Nephron progenitor cell (in vitro differentiated cells): ENCODE measurements at regions not wholly inside any gene's neighbourhood (a gene's known extent, or its start where the extent isn't known, plus 50 kb on each side); places are given as distances from the start of the nearest gene placed in this dataset.

Source experiments
- DNase-seq: peaks from one replicate; pipeline ENCODE4 v3.0.0; 2021
- H3K27ac Mint-ChIP-seq: 2 replicates; pipeline ENCODE4 v1.8.0; 2021; ENCODE audit warnings: mild to moderate bottlenecking, moderate library complexity, mixed read lengths
- H3K27me3 Mint-ChIP-seq: 2 replicates; pipeline ENCODE4 v1.8.0; 2021; ENCODE audit warnings: mild to moderate bottlenecking, low read depth, mixed read lengths; ENCODE audit not compliant: poor library complexity
- H3K36me3 Mint-ChIP-seq: 2 replicates; pipeline ENCODE4 v1.8.0; 2021; ENCODE audit warnings: low read depth, mixed read lengths
- H3K4me1 Mint-ChIP-seq: 2 replicates; pipeline ENCODE4 v1.8.0; 2021; ENCODE audit warnings: mixed read lengths
- H3K4me3 Mint-ChIP-seq: 2 replicates; pipeline ENCODE4 v1.8.0; 2021; ENCODE audit warnings: mild to moderate bottlenecking, moderate library complexity, mixed read lengths
- H3K9me3 Mint-ChIP-seq: 2 replicates; pipeline ENCODE4 v1.8.0; 2021; ENCODE audit warnings: mild to moderate bottlenecking, moderate library complexity, mixed read lengths
- CTCF ChIP-seq: fragments of 200-600 bp; sonication (generic); IDR thresholded peaks from 2 replicates; pipeline ENCODE4 v1.5.0; 2021; ENCODE audit warnings: antibody characterized with exemption

DNA sequence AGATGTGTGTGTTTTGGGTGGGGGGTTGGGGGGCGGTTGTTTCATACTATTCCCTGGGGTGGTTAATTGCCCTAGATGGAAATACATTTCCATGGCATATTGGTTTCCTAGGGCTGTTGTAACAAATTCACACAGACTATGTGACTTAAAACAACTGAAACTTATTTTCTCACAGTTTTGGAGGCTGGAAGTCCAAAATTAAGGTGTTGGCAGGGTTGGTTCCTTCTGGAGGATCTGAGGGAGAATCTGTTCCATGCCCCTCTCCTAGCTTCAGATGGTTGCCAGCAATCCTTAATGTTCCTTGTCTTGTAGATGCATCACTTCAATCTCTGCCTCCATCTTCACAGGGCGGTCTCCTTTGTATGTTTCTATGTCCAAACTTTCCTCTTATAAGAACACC lies 353.7 kb upstream of the ACTBL2 start:
- no peak overlapping the region for H3K27ac Mint-ChIP-seq

GRCh38 chr5:57834829-57835608 lies 352.4 kb upstream of the ACTBL2 start:
- Mint-ChIP-seq H3K4me3 (no peak overlapping the region), H3K9me3 (peaks cover 21% of the 10 kb centered on the region)
- DNase-seq, result peak; percentile 15

More for the DNA sequence above, 353.7 kb upstream of the ACTBL2 start:
- peaks cover 21% of the 10 kb centered on the region for H3K9me3 Mint-ChIP-seq
- H3K27me3 Mint-ChIP-seq, result peaks cover 3% of the 10 kb centered on the region
- peaks cover 29% of the 10 kb centered on the region for H3K4me1 Mint-ChIP-seq
- H3K36me3 Mint-ChIP-seq, result peaks cover 10% of the 10 kb centered on the region
- DNase-seq, result no peak
- no peak overlapping the region for H3K4me3 Mint-ChIP-seq
- no peak for TF ChIP-seq CTCF

DNA sequence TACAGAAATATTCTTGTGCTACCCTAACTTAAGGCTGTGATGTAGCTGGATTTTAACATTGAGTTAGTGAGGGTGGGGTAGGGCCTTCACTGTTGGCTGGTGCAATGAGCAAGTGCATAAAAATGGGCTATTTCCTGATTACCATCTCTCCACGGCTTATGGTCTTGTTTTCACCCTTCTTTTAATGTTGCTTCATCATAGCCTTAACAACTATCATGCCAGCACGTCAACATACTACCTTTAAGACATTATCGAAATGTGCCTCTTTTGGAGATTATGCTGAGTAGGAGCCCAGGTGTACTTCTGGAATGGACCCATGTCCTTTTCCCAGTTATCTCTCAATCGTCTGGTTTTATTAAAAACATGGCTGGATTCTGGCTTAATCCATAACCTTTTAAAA lies 350.9 kb upstream of the ACTBL2 start:
- H3K27me3 Mint-ChIP-seq, result peaks cover 3% of the 10 kb centered on the region
- no peak overlapping the region for H3K4me3 Mint-ChIP-seq
- peaks cover 10% of the 10 kb centered on the region for H3K36me3 Mint-ChIP-seq
- TF ChIP-seq CTCF, result no peak
- peaks cover 18% of the 10 kb centered on the region for H3K4me1 Mint-ChIP-seq
- peaks cover 21% of the 10 kb centered on the region for H3K9me3 Mint-ChIP-seq
- H3K27ac Mint-ChIP-seq, result no peak overlapping the region
- DNase-seq, result no peak

More at GRCh38 chr5:57834829-57835608, 352.4 kb upstream of the ACTBL2 start:
- H3K36me3 Mint-ChIP-seq, result peaks cover 10% of the 10 kb centered on the region
- no peak for TF ChIP-seq CTCF
- H3K27me3 Mint-ChIP-seq, result peaks cover 3% of the 10 kb centered on the region
- H3K4me1 Mint-ChIP-seq, result peaks cover 27% of the 10 kb centered on the region
- H3K27ac Mint-ChIP-seq, result peak overlapping the region; percentile 99

- Mint-ChIP-seq H3K4me1 (peaks cover 13% of the 10 kb centered on the region), H3K27ac (no peak overlapping the region), H3K27me3 (peaks cover 3% of the 10 kb centered on the region), H3K4me3 (no peak overlapping the region), H3K9me3 (peaks cover 21% of the 10 kb centered on the region), H3K36me3 (peaks cover 10% of the 10 kb centered on the region)
- DNase-seq, result no peak
- TF ChIP-seq CTCF, result no peak
Observed at GRCh38 chr5:57832875-57833274, 350.3 kb upstream of the ACTBL2 start.

DNA sequence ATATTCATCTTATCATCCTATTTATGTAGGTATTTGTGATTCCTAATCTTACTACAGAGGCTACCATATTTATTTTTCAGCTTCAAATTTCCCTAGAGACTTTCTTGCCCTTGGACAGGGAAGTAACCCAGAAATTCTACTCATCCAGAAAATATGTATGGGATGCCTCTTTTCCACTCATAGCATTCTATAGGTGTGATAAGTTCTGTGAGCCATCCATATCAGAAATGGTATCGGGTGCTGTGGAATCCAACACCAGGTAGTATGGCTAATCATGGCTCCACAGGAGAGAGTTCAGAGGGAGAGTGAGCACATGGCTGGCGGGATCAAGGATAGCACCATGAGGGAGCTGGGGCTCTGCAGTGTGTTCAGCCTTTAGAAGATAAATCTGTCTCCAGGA lies 349.3 kb upstream of the ACTBL2 start:
- H3K27me3 Mint-ChIP-seq, result peaks cover 3% of the 10 kb centered on the region
- no peak overlapping the region for H3K4me3 Mint-ChIP-seq
- TF ChIP-seq CTCF, result no peak
- peak overlapping the region; percentile 91 for H3K27ac Mint-ChIP-seq
- DNase-seq, result no peak
- H3K9me3 Mint-ChIP-seq, result peaks cover 17% of the 10 kb centered on the region
- H3K36me3 Mint-ChIP-seq, result peaks cover 7% of the 10 kb centered on the region
- peaks cover 13% of the 10 kb centered on the region for H3K4me1 Mint-ChIP-seq

DNA sequence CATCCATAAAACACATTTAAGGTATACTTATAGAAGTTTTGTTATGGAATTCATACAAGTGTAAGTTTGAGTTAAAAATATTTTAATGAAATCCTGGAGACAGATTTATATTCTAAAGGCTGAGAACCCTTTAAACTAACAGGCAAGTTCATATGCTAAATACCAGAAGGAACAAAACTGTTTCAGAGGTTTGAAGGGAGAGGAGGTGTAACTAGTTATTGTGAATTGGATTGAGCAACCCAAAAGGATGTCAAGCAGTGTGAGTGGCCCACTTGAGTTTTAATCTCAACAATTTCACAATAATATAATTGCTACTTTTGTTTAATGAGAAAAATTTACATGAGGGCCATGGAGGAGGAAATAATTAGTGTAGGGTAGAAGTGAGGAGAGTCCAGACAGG lies 348.5 kb upstream of the ACTBL2 start:
- Mint-ChIP-seq H3K4me3 (no peak overlapping the region), H3K27me3 (peaks cover 3% of the 10 kb centered on the region), H3K9me3 (peaks cover 8% of the 10 kb centered on the region), H3K36me3 (no peaks in the 10 kb centered on the region), H3K27ac (no peak overlapping the region), H3K4me1 (peaks cover 18% of the 10 kb centered on the region)
- TF ChIP-seq CTCF, result no peak
- DNase-seq, result no peak
